Nephron progenitor cell (in vitro differentiated cells): ENCODE measurements at regions not wholly inside any gene's neighbourhood (a gene's known extent, or its start where the extent isn't known, plus 50 kb on each side); places are given as distances from the start of the nearest gene placed in this dataset.

Experiments used
- DNase-seq: peaks from one replicate; pipeline ENCODE4 v3.0.0; 2021
- H3K27ac Mint-ChIP-seq: 2 replicates; pipeline ENCODE4 v1.8.0; 2021; ENCODE audit warnings: mild to moderate bottlenecking, moderate library complexity, mixed read lengths
- H3K27me3 Mint-ChIP-seq: 2 replicates; pipeline ENCODE4 v1.8.0; 2021; ENCODE audit warnings: mild to moderate bottlenecking, low read depth, mixed read lengths; ENCODE audit not compliant: poor library complexity
- H3K36me3 Mint-ChIP-seq: 2 replicates; pipeline ENCODE4 v1.8.0; 2021; ENCODE audit warnings: low read depth, mixed read lengths
- H3K4me1 Mint-ChIP-seq: 2 replicates; pipeline ENCODE4 v1.8.0; 2021; ENCODE audit warnings: mixed read lengths
- H3K4me3 Mint-ChIP-seq: 2 replicates; pipeline ENCODE4 v1.8.0; 2021; ENCODE audit warnings: mild to moderate bottlenecking, moderate library complexity, mixed read lengths
- H3K9me3 Mint-ChIP-seq: 2 replicates; pipeline ENCODE4 v1.8.0; 2021; ENCODE audit warnings: mild to moderate bottlenecking, moderate library complexity, mixed read lengths
- TF ChIP-seq, protein P1 (sequence below): fragments of 200-600 bp; sonication (generic); IDR thresholded peaks from 2 replicates; pipeline ENCODE4 v1.5.0; 2021; ENCODE audit warnings: antibody characterized with exemption

DNA sequence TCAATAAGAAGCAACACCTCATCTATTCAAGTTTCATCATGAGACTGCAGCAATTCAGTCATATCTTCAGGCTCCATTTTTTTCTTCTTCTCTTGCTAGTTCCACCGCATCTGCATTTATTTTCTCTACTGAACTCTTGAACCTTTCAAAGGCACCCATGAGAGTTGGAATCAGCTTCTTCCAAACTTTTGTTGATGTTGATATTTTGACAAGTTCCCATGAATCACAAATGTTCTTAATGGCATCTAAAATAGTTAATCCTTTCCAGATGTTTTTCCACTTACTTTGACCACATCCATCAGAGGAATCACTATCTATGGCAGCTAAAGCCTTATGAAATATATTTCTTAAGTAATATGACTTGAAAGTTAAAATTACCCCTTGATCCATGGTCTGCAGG is 434.3 kb downstream of the GPATCH2 start:
- no peak for DNase-seq
- H3K27me3 Mint-ChIP-seq, result no peaks in the 10 kb centered on the region
- no peak overlapping the region for H3K27ac Mint-ChIP-seq
- no peaks in the 10 kb centered on the region for H3K9me3 Mint-ChIP-seq
- TF ChIP-seq, protein P1, sequence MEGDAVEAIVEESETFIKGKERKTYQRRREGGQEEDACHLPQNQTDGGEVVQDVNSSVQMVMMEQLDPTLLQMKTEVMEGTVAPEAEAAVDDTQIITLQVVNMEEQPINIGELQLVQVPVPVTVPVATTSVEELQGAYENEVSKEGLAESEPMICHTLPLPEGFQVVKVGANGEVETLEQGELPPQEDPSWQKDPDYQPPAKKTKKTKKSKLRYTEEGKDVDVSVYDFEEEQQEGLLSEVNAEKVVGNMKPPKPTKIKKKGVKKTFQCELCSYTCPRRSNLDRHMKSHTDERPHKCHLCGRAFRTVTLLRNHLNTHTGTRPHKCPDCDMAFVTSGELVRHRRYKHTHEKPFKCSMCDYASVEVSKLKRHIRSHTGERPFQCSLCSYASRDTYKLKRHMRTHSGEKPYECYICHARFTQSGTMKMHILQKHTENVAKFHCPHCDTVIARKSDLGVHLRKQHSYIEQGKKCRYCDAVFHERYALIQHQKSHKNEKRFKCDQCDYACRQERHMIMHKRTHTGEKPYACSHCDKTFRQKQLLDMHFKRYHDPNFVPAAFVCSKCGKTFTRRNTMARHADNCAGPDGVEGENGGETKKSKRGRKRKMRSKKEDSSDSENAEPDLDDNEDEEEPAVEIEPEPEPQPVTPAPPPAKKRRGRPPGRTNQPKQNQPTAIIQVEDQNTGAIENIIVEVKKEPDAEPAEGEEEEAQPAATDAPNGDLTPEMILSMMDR, result no peak
- no peaks in the 10 kb centered on the region for H3K4me1 Mint-ChIP-seq
- no peak overlapping the region for H3K4me3 Mint-ChIP-seq
- H3K36me3 Mint-ChIP-seq, result no peaks in the 10 kb centered on the region

DNA sequence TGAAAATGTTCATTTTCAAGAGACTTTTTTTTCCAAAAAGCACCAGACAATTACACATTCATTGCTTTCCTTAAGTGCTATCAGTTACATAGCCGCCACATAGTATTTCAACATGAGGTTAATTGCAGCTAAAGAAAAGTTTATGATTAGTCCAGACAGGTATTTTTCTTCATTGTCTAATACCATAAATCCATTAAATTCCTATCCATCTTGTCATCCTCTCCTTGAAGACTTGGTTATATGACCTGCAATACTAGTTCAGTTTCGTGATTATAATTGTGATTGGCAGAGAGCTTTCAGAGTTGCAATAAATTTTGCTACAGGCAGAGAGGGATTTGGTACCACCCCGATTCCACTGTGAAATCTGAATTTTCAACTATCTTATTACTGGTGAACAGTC is 437.7 kb downstream of the GPATCH2 start:
- DNase-seq, result no peak
- H3K36me3 Mint-ChIP-seq, result no peaks in the 10 kb centered on the region
- no peak overlapping the region for H3K27ac Mint-ChIP-seq
- no peaks in the 10 kb centered on the region for H3K4me1 Mint-ChIP-seq
- peaks cover 6% of the 10 kb centered on the region for H3K9me3 Mint-ChIP-seq
- H3K4me3 Mint-ChIP-seq, result no peak overlapping the region
- TF ChIP-seq, protein P1, result no peak
- H3K27me3 Mint-ChIP-seq, result no peaks in the 10 kb centered on the region

DNA sequence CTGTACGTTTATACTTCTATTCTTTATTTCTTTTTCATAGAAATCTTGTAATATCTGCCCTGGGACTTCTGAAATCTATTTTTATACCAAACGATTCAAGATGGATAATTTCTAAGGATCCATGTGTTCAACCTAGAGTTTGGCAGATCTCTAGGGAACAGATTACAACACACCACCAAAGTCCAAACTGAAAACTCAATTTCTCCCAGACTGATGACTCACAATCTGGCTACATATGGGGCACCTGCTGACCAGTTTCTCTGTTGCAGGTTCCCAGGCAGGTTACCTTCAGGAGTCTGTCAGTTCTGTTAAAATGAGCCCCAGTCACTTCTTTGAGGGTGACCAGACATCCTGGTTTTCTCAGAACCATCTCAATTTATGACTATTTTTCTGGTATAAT is 439.4 kb downstream of the GPATCH2 start:
- H3K27ac Mint-ChIP-seq, result no peak overlapping the region
- no peaks in the 10 kb centered on the region for H3K4me1 Mint-ChIP-seq
- peaks cover 10% of the 10 kb centered on the region for H3K9me3 Mint-ChIP-seq
- no peak overlapping the region for H3K4me3 Mint-ChIP-seq
- no peak for DNase-seq
- no peaks in the 10 kb centered on the region for H3K27me3 Mint-ChIP-seq
- TF ChIP-seq, protein P1, result no peak
- H3K36me3 Mint-ChIP-seq, result no peaks in the 10 kb centered on the region

DNA sequence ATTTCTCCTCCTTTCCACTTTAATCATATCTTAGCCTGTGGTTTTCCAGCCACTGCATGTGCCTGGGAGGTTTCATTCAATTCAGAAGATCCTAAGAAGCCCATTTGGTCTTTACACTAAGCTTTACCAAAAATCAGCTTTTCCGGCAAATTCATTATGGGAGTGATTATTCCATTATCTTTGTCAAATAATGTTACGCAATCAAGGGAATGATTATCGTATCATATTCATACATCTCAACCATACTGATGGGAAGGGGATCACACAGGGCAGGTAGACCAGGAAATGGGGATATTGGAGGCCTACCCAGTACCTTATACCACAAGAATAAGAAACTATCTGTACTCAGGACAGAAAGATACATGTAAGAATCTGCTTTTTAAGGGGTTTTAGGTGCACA is 440.5 kb downstream of the GPATCH2 start:
- no peaks in the 10 kb centered on the region for H3K4me1 Mint-ChIP-seq

DNA sequence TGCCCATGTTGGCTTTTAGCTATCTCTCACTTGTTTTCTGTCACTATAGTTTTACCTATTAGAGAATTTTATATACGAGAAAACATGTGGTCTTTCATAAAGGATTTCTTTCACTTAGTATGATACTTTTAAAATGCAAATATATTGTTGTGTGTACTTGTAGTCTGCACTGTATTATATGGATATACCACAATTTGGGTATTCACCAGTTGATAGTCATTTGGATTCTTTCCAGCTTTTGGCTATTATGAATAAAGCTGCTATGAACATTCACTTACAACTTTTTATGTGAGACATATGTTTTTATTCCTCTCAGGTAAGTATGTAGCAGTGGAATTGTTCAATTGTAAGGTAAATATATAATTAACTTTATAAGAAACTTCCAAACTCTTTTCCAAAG is 441.5 kb downstream of the GPATCH2 start:
- Mint-ChIP-seq H3K27me3 (no peaks in the 10 kb centered on the region), H3K27ac (no peak overlapping the region), H3K4me3 (no peak overlapping the region), H3K4me1 (no peaks in the 10 kb centered on the region), H3K36me3 (no peaks in the 10 kb centered on the region), H3K9me3 (peaks cover 10% of the 10 kb centered on the region)
- DNase-seq, result no peak
- TF ChIP-seq, protein P1, result no peak

More for the DNA sequence above, 440.5 kb downstream of the GPATCH2 start:
- no peaks in the 10 kb centered on the region for H3K36me3 Mint-ChIP-seq
- DNase-seq, result no peak
- no peaks in the 10 kb centered on the region for H3K27me3 Mint-ChIP-seq
- H3K4me3 Mint-ChIP-seq, result no peak overlapping the region
- peaks cover 10% of the 10 kb centered on the region for H3K9me3 Mint-ChIP-seq
- no peak overlapping the region for H3K27ac Mint-ChIP-seq
- TF ChIP-seq, protein P1, result no peak

DNA sequence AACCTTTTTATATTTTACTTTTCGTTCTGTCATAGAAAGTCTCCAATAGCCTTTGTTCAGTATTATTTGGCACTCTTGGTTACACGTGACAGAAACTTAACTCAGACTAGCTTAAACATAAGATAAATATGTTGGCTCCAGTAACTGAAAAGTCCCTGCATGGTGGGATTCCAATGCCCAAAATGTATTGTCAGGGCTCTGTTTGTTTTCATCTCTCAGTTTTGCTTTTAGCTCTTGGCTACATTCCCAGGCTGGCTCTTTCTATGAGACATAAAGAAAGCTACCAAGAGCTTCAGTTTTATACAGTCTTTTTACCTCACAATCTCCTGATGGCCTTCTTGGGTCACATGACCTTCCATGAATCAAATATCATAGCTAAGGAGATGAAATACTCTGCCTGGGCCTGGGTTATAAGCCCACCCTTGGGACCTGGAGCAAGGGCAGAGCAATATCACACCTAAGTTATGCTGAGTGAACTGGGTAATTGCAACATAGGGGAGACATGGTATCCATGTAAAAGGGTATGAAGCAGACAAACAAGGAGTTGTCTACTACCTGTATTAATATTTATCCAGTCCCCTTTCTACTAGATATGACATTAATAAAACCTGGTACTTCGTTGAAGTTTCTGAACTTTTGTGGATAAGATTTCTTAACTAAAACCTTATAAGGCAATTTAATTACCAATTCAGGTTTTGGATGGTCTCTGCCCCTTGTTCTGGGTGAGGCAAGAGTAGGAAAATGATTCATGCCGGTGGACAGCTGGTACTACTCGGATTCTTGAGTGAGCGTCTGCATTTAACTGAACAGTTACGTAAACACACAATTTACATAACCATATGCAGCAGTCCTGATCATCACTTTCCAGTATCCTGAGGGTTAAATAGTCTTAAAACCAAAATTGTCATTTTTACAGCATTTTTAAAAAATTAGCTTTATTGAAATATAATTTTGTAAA is 442.3 kb downstream of the GPATCH2 start:
- H3K4me3 Mint-ChIP-seq, result no peak overlapping the region
- no peaks in the 10 kb centered on the region for H3K36me3 Mint-ChIP-seq
- TF ChIP-seq, protein P1, result no peak
- peaks cover 10% of the 10 kb centered on the region for H3K9me3 Mint-ChIP-seq
- no peak for DNase-seq
- H3K27me3 Mint-ChIP-seq, result no peaks in the 10 kb centered on the region
- no peak overlapping the region for H3K27ac Mint-ChIP-seq
- H3K4me1 Mint-ChIP-seq, result no peaks in the 10 kb centered on the region
